ENCODE measurements at regions not wholly inside any gene's neighbourhood (a gene's known extent, or its start where the extent isn't known, plus 50 kb on each side); places are given as distances from the start of the nearest gene placed in this dataset.
"Not testable (repeated sequence)": the region's sequence is repeated elsewhere in the genome, so short reads cannot be mapped to it uniquely, and the experiment has no call there.

DNA sequence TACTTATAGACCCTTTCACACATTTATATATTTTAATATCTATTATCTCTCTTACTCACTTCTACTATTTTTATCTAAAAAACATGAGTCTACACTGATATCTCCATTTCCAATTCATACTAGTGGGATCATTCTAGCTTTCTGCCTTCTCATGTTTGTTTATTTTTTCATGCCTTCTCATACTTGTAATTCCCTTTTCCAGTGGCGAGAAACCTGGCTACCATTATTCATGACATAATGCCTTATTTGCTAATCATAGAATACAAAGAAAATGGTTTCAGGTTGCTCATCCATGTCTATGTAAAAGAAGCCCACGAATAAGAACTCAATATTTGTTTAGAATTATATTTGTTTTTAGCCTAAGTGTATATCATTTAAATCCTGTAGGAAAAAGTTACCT is 232.7 kb upstream of the ACTBL2 start:
- Histone ChIP-seq H3K9me2 (ENCODE audit: low read depth, low read length) (no peaks in the 10 kb centered on the region), H3K79me2 (ENCODE audit: insufficient read depth, low read length) (no peaks in the 10 kb centered on the region), H3K27me3 (ENCODE audit: insufficient read depth, low read length) (no peaks in the 10 kb centered on the region), H2AFZ (ENCODE audit: low read length) (no peak overlapping the region), H3K4me1 (ENCODE audit: insufficient read depth, low read length, severe bottlenecking) (no peaks in the 10 kb centered on the region), H3K9ac (ENCODE audit: low read length) (no peak overlapping the region), H3K36me3 (ENCODE audit: insufficient read depth, low read length) (no peaks in the 10 kb centered on the region), H3K4me2 (ENCODE audit: low read length) (no peak overlapping the region), H3K4me3 (ENCODE audit: low read depth, low read length, poor library complexity, severe bottlenecking) (no peak overlapping the region), H3K9me3 (ENCODE audit: low read length) (no peaks in the 10 kb centered on the region), H3K27ac (ENCODE audit: low read depth, low read length, poor library complexity, severe bottlenecking) (no peak overlapping the region), H3F3A (ENCODE audit: insufficient read depth, low read length) (no peaks in the 10 kb centered on the region), H4K20me1 (ENCODE audit: insufficient read depth, low read length) (no peaks in the 10 kb centered on the region)
- TF ChIP-seq EZH2 (IDR thresholded peaks at IDR 0.05; ENCODE audit: borderline replicate concordance, low read length) = no peak
- TF ChIP-seq, protein P1, sequence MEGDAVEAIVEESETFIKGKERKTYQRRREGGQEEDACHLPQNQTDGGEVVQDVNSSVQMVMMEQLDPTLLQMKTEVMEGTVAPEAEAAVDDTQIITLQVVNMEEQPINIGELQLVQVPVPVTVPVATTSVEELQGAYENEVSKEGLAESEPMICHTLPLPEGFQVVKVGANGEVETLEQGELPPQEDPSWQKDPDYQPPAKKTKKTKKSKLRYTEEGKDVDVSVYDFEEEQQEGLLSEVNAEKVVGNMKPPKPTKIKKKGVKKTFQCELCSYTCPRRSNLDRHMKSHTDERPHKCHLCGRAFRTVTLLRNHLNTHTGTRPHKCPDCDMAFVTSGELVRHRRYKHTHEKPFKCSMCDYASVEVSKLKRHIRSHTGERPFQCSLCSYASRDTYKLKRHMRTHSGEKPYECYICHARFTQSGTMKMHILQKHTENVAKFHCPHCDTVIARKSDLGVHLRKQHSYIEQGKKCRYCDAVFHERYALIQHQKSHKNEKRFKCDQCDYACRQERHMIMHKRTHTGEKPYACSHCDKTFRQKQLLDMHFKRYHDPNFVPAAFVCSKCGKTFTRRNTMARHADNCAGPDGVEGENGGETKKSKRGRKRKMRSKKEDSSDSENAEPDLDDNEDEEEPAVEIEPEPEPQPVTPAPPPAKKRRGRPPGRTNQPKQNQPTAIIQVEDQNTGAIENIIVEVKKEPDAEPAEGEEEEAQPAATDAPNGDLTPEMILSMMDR (IDR thresholded peaks at IDR 0.05; ENCODE audit: low read length) = no peak

DNA sequence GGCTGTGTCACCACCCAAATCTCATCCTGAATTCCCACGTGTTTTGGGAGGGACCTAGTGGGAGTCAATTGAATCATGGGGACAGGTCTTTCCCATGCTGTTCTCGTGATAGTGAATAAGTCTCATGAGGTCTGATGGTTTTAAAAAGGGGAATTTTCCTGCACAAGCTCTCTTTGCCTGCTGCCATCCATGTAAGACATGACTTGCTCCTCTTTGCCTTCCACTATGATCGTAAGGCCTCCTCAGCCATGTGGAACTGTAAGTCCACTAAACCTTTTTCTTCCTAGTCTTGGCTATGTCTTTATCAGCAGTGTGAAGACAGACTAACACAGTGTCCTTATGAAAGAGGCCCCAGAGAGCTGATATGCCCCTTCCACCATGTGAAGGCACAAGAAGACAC is 230.9 kb upstream of the ACTBL2 start:
- H3K27me3 ChIP-seq (ENCODE audit: insufficient read depth, low read length); H3K9ac ChIP-seq (ENCODE audit: low read length); H3K9me3 ChIP-seq (ENCODE audit: low read length): not testable (repeated sequence)

DNA sequence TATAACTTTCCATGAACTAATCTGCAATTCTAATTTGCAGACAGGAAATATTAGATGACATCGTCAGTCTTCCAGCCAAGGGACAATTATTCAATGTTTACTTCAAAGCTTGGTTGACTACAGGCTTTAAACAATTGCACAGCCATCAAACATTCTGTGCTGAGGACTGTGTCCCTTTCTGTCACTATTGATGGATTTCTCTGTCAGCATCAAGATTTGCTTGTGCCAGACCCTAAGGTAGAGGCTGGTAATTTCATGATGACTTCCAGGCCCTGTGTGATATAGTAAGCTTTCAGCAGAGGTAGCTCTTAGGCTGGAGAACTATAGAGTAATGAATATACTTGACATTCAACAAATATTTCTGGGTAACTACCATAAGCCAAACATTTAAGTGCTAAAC is 229.3 kb upstream of the ACTBL2 start:
- H4K20me1 ChIP-seq (ENCODE audit: insufficient read depth, low read length) = no peaks in the 10 kb centered on the region
- no peaks in the 10 kb centered on the region for H3K36me3 ChIP-seq (ENCODE audit: insufficient read depth, low read length)
- no peak overlapping the region for H3K4me2 ChIP-seq (ENCODE audit: low read length)
- no peak for TF ChIP-seq EZH2 (IDR thresholded peaks at IDR 0.05; ENCODE audit: borderline replicate concordance, low read length)
- TF ChIP-seq, protein P1 (IDR thresholded peaks at IDR 0.05; ENCODE audit: low read length) = no peak
- no peak overlapping the region for H2AFZ ChIP-seq (ENCODE audit: low read length)
- no peaks in the 10 kb centered on the region for H3K4me1 ChIP-seq (ENCODE audit: insufficient read depth, low read length, severe bottlenecking)
- no peaks in the 10 kb centered on the region for H3K27me3 ChIP-seq (ENCODE audit: insufficient read depth, low read length)
- no peaks in the 10 kb centered on the region for H3K9me2 ChIP-seq (ENCODE audit: low read depth, low read length)
- no peaks in the 10 kb centered on the region for H3K79me2 ChIP-seq (ENCODE audit: insufficient read depth, low read length)
- no peak overlapping the region for H3K9ac ChIP-seq (ENCODE audit: low read length)
- H3K9me3 ChIP-seq (ENCODE audit: low read length) = no peaks in the 10 kb centered on the region
- H3K4me3 ChIP-seq (ENCODE audit: low read depth, low read length, poor library complexity, severe bottlenecking) = no peak overlapping the region
- H3K27ac ChIP-seq (ENCODE audit: low read depth, low read length, poor library complexity, severe bottlenecking) = no peak overlapping the region
- no peaks in the 10 kb centered on the region for H3F3A ChIP-seq (ENCODE audit: insufficient read depth, low read length)

More for the DNA sequence above, 230.9 kb upstream of the ACTBL2 start:
- H3K4me2 ChIP-seq (ENCODE audit: low read length); H3K36me3 ChIP-seq (ENCODE audit: insufficient read depth, low read length); H2AFZ ChIP-seq (ENCODE audit: low read length); H3K79me2 ChIP-seq (ENCODE audit: insufficient read depth, low read length); H3K4me1 ChIP-seq (ENCODE audit: insufficient read depth, low read length, severe bottlenecking); H3F3A ChIP-seq (ENCODE audit: insufficient read depth, low read length); H3K27ac ChIP-seq (ENCODE audit: low read depth, low read length, poor library complexity, severe bottlenecking); H3K9me2 ChIP-seq (ENCODE audit: low read depth, low read length); H3K4me3 ChIP-seq (ENCODE audit: low read depth, low read length, poor library complexity, severe bottlenecking); H4K20me1 ChIP-seq (ENCODE audit: insufficient read depth, low read length): not testable (repeated sequence)

DNA sequence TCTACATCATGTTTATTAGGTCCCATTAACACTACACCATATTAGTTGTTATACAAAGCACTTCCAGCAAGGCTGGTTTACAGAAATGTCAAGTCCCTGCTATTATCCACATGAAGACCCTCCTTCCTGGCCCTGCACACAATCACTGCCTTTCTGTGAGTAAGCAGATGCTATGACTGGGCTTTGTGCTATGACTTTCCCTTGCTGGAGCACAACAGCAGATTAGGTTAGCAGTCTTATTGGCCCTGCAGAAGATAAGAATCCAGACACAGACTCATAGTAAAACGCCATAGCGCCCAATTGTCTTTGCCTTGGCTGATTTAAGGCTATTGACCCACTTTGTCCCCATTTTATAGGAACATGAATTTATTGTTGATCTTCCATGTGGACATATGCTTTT is 228.9 kb upstream of the ACTBL2 start:
- Histone ChIP-seq H4K20me1 (ENCODE audit: insufficient read depth, low read length) (no peaks in the 10 kb centered on the region), H3K27me3 (ENCODE audit: insufficient read depth, low read length) (no peaks in the 10 kb centered on the region), H3K9ac (ENCODE audit: low read length) (no peak overlapping the region), H3K4me3 (ENCODE audit: low read depth, low read length, poor library complexity, severe bottlenecking) (no peak overlapping the region), H3F3A (ENCODE audit: insufficient read depth, low read length) (no peaks in the 10 kb centered on the region), H3K79me2 (ENCODE audit: insufficient read depth, low read length) (no peaks in the 10 kb centered on the region), H3K4me2 (ENCODE audit: low read length) (no peak overlapping the region), H3K9me3 (ENCODE audit: low read length) (no peaks in the 10 kb centered on the region), H3K9me2 (ENCODE audit: low read depth, low read length) (no peaks in the 10 kb centered on the region), H3K36me3 (ENCODE audit: insufficient read depth, low read length) (no peaks in the 10 kb centered on the region), H3K4me1 (ENCODE audit: insufficient read depth, low read length, severe bottlenecking) (no peaks in the 10 kb centered on the region), H2AFZ (ENCODE audit: low read length) (no peak overlapping the region), H3K27ac (ENCODE audit: low read depth, low read length, poor library complexity, severe bottlenecking) (no peak overlapping the region)
- TF ChIP-seq EZH2 (IDR thresholded peaks at IDR 0.05; ENCODE audit: borderline replicate concordance, low read length) = no peak
- TF ChIP-seq, protein P1 (IDR thresholded peaks at IDR 0.05; ENCODE audit: low read length) = no peak
